ENCODE measurements at regions not wholly inside any gene's neighbourhood (a gene's known extent, or its start where the extent isn't known, plus 50 kb on each side); places are given as distances from the start of the nearest gene placed in this dataset.
"Not testable (repeated sequence)": the region's sequence is repeated elsewhere in the genome, so short reads cannot be mapped to it uniquely, and the experiment has no call there.

- DNase-seq, result no peak
These were observed 97.9 kb upstream of the BTN3A2 start for GRCh38 chr6:26267083-26267589.

- DNase-seq, result peak; percentile 26
These were observed 96.2 kb upstream of the BTN3A2 start for GRCh38 chr6:26268659-26269402.

- DNase-seq, result peak; percentile 37
These were observed 95.2 kb upstream of the BTN3A2 start for GRCh38 chr6:26269531-26270485.

- peak; percentile 42 for DNase-seq
These were observed 94.5 kb upstream of the BTN3A2 start for GRCh38 chr6:26270486-26270861.

- peak; percentile 97 for DNase-seq
These were observed 93.9 kb upstream of the BTN3A2 start for GRCh38 chr6:26270903-26271667.

- DNase-seq, result no peak
These were observed 93.4 kb upstream of the BTN3A2 start for GRCh38 chr6:26271668-26272024.

- no peak for DNase-seq
These were observed 92.8 kb upstream of the BTN3A2 start for GRCh38 chr6:26272171-26272637.

GRCh38 chr6:26273673-26274588 lies 91.1 kb upstream of the BTN3A2 start:
- peak; percentile 70 for DNase-seq

- no peak for DNase-seq
These were observed 89.3 kb upstream of the BTN3A2 start for GRCh38 chr6:26275663-26276062.

GRCh38 chr6:26276841-26277648 lies 88.0 kb upstream of the BTN3A2 start:
- no peak for DNase-seq

GRCh38 chr6:26278536-26278935 lies 86.5 kb upstream of the BTN3A2 start:
- DNase-seq, result peak; percentile 29

- DNase-seq, result not testable (repeated sequence)
These were observed 85.6 kb upstream of the BTN3A2 start for GRCh38 chr6:26279371-26279770.

GRCh38 chr6:26280407-26280806 lies 84.6 kb upstream of the BTN3A2 start:
- no peak for DNase-seq

- DNase-seq, result peak; percentile 87
These were observed 80.4 kb upstream of the BTN3A2 start for GRCh38 chr6:26284537-26285142.

- peak; percentile 100 for DNase-seq
These were observed 79.6 kb upstream of the BTN3A2 start for GRCh38 chr6:26285143-26286134.

- peak; percentile 96 for DNase-seq
These were observed 78.7 kb upstream of the BTN3A2 start for GRCh38 chr6:26286168-26286877.

GRCh38 chr6:26288155-26288554 lies 76.8 kb upstream of the BTN3A2 start:
- DNase-seq, result no peak

GRCh38 chr6:26290941-26291340 lies 74.1 kb upstream of the BTN3A2 start:
- no peak for DNase-seq

Data from tongue (tissue), 1 donor.